ENCODE measurements at regions not wholly inside any gene's neighbourhood (a gene's known extent, or its start where the extent isn't known, plus 50 kb on each side); places are given as distances from the start of the nearest gene placed in this dataset.

DNA sequence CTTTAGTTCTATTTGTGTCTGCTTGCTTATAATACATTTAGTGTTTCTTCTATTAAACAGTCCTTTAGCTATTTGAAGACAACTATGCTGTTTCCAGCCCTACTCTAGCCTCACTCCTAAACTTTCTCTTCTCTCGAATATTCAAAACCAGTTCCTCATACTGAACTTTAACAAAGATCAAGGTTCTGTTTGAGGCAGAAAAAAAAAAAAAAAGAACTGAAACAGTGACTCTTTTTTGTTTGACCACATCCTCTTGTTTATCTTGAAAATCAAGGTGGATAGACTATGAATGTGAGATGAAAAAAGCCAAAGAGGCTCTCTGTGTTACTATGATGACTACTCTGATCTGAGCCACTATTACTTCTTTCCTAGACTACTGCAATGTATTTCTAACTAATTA lies 154.3 kb downstream of the ZNF365 start:
- Histone ChIP-seq H3K4me3 (no peak overlapping the region), H3K36me3 (no peaks in the 10 kb centered on the region), H3K9me3 (no peaks in the 10 kb centered on the region), H3K27ac (no peak overlapping the region), H3K27me3 (no peaks in the 10 kb centered on the region), H3K4me1 (no peaks in the 10 kb centered on the region)
- no peak for ATAC-seq
- TF ChIP-seq, protein P1, sequence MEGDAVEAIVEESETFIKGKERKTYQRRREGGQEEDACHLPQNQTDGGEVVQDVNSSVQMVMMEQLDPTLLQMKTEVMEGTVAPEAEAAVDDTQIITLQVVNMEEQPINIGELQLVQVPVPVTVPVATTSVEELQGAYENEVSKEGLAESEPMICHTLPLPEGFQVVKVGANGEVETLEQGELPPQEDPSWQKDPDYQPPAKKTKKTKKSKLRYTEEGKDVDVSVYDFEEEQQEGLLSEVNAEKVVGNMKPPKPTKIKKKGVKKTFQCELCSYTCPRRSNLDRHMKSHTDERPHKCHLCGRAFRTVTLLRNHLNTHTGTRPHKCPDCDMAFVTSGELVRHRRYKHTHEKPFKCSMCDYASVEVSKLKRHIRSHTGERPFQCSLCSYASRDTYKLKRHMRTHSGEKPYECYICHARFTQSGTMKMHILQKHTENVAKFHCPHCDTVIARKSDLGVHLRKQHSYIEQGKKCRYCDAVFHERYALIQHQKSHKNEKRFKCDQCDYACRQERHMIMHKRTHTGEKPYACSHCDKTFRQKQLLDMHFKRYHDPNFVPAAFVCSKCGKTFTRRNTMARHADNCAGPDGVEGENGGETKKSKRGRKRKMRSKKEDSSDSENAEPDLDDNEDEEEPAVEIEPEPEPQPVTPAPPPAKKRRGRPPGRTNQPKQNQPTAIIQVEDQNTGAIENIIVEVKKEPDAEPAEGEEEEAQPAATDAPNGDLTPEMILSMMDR (IDR thresholded peaks at IDR 0.05) = no peak
- intact Hi-C loops (cut with DNase I) = no loop called here
- DNase-seq = no peak

DNA sequence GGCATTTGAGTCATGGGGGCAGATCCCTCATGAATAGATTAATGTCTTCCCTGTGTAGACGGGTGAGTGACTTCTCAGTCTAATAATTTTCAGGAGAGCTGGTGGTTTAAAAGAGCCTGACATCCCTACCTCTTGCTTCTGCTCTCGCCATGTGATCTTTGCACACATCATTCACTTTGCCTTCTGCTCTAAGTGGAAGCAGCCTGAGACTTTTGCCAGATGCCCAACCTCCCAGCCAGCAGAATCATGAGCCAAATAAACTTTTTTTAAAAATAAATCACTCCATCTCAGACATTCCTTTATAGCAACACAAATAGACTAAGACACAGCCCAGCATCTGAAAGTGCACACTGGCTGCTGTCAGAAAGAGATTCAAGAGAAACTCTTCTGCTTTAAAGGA lies 155.2 kb downstream of the ZNF365 start:
- no peak overlapping the region for H3K4me3 ChIP-seq
- TF ChIP-seq, protein P1 (IDR thresholded peaks at IDR 0.05) = no peak
- H3K9me3 ChIP-seq = no peaks in the 10 kb centered on the region
- H3K27ac ChIP-seq = no peak overlapping the region
- DNase-seq (no peak), ATAC-seq (no peak)
- H3K27me3 ChIP-seq = no peaks in the 10 kb centered on the region
- H3K36me3 ChIP-seq = no peaks in the 10 kb centered on the region
- H3K4me1 ChIP-seq = no peaks in the 10 kb centered on the region
- intact Hi-C loops (cut with DNase I) = no loop called here

- DNase-seq (no peak), ATAC-seq (no peak)
- H3K36me3 ChIP-seq = no peaks in the 10 kb centered on the region
- TF ChIP-seq, protein P1 (IDR thresholded peaks at IDR 0.05) = no peak
- H3K27ac ChIP-seq = no peak overlapping the region
- H3K27me3 ChIP-seq = no peaks in the 10 kb centered on the region
- intact Hi-C loops (cut with DNase I) = no loop called here
- H3K4me1 ChIP-seq = no peaks in the 10 kb centered on the region
- no peaks in the 10 kb centered on the region for H3K9me3 ChIP-seq
- H3K4me3 ChIP-seq = no peak overlapping the region
These were observed 159.9 kb downstream of the ZNF365 start for GRCh38 chr10:62534031-62534430.

GRCh38 chr10:62538606-62539005 lies 164.4 kb downstream of the ZNF365 start:
- DNase-seq (no peak), ATAC-seq (no peak)
- H3K36me3 ChIP-seq = no peaks in the 10 kb centered on the region
- no peaks in the 10 kb centered on the region for H3K9me3 ChIP-seq
- H3K27ac ChIP-seq = no peak overlapping the region
- no peaks in the 10 kb centered on the region for H3K27me3 ChIP-seq
- no peak overlapping the region for H3K4me3 ChIP-seq
- H3K4me1 ChIP-seq = peaks cover 0 to 5% of the 10 kb centered on the region in 2 donors
- TF ChIP-seq, protein P1 (IDR thresholded peaks at IDR 0.05) = no peak
- intact Hi-C loops (cut with DNase I) = no loop called here

- Histone ChIP-seq H3K36me3 (no peaks in the 10 kb centered on the region), H3K27ac (peak overlapping the region; percentile 20 to 43), H3K4me3 (no peak overlapping the region), H3K4me1 (peaks cover 0 to 5% of the 10 kb centered on the region in 2 donors), H3K27me3 (no peaks in the 10 kb centered on the region), H3K9me3 (no peaks in the 10 kb centered on the region)
- peak; percentile 17 for ATAC-seq
- DNase-seq = no peak
- TF ChIP-seq, protein P1 (IDR thresholded peaks at IDR 0.05) = no peak
- intact Hi-C loops (cut with DNase I) = no loop called here
These were observed 166.2 kb downstream of the ZNF365 start for GRCh38 chr10:62540389-62540788.
